ENCODE measurements at regions not wholly inside any gene's neighbourhood (a gene's known extent, or its start where the extent isn't known, plus 50 kb on each side); places are given as distances from the start of the nearest gene placed in this dataset.

GRCh38 chr16:73923951-73924350 is 372.7 kb upstream of the PSMD7 start:
- no peak for TF ChIP-seq POLR2A (IDR thresholded peaks at IDR 0.05)
- TF ChIP-seq EP300 (IDR thresholded peaks at IDR 0.05), result no peak
- 91 to 92% methylated on average over 3 of the region's 3 CpGs for WGBS, 2 donors
- H3K4me3 ChIP-seq, result no peak overlapping the region
- H3K9me3 ChIP-seq, result peaks cover 0 to 23% (median 3%) of the 10 kb centered on the region in 4 donors
- H3K27ac ChIP-seq, result no peak overlapping the region
- no peaks in the 10 kb centered on the region for H3K36me3 ChIP-seq
- DNase-seq (ENCODE audit: low spot score in 2 of 2), result no peak
- no peaks in the 10 kb centered on the region for H3K27me3 ChIP-seq
- H3K4me1 ChIP-seq, result no peaks in the 10 kb centered on the region

DNA sequence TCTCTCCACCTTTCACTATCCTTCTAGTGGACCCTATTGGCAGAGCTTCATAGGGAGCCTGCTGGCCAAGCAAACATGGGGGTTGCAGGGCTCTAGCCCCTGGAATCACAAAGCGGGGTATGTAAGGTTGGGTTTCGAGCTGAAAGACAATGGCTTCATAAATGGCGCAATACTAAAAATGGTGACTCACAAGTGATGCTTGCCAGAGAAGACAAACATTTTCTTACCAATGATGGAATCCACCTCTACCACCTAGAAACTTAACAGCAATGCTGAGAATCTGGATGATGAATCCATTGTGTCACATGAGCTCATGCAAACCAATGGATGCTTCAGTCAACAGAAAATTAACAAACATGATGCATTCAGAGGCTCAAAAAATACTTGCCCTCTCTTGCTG is 375.3 kb upstream of the PSMD7 start:
- H3K9me3 ChIP-seq, result peaks cover 0 to 2% (median 0%) of the 10 kb centered on the region in 4 donors
- no peak for DNase-seq (ENCODE audit: low spot score in 2 of 2)
- no peak overlapping the region for H3K4me3 ChIP-seq
- H3K27me3 ChIP-seq, result no peaks in the 10 kb centered on the region
- H3K36me3 ChIP-seq, result no peaks in the 10 kb centered on the region
- no peak overlapping the region for H3K27ac ChIP-seq
- TF ChIP-seq EP300 (IDR thresholded peaks at IDR 0.05), result no peak
- no peak for TF ChIP-seq CTCF (IDR thresholded peaks at IDR 0.05)
- no peak for TF ChIP-seq POLR2A (IDR thresholded peaks at IDR 0.05)
- 88 to 92% methylated on average over 3 of the region's 3 CpGs for WGBS, 2 donors
- H3K4me1 ChIP-seq, result no peaks in the 10 kb centered on the region

DNA sequence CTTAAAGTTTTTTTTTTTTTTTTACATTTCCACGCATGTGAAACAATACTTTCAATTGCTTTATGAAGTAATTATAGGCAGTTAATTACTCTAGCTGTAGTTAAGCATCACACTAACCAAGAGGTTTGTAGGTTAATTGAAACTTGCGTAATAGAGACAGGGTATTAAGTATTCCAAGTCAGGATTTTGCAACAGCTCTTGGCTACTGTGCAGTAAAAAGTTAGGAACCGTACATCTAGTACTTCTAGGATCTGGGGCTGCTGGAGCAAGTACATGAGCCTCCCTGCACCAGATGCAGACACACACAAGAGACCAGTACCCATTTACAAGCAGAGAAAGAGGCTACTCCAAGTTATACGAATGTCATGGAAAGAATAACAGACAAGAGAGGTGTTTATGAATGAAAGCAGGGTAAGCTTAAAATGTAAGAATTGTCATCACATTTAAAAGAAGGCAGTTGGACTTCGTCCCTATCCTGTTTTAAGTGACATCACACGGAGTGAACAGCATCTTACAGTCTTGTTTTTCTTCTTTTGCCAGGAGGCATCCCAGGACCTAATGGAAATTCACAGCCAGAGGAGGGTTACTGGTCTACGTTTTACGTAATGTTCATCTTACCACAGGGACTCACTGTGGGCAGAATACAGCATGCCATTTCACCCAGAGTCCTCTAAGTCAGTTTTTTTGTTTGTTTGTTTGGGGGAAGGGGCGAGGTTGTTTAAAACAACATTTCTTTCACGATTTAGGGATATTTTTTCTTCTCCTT is 379.6 kb upstream of the PSMD7 start:
- H3K9me3 ChIP-seq, result no peaks in the 10 kb centered on the region
- H3K36me3 ChIP-seq, result no peaks in the 10 kb centered on the region
- 59 to 63% methylated on average over 10 of the region's 10 CpGs for WGBS, 2 donors
- H3K4me3 ChIP-seq, result no peak overlapping the region
- TF ChIP-seq CTCF (IDR thresholded peaks at IDR 0.05) (no peak), EP300 (IDR thresholded peaks at IDR 0.05) (peak in 1 of 2 donors; percentile 39)
- no peak overlapping the region for H3K27ac ChIP-seq
- DNase-seq (ENCODE audit: low spot score in 2 of 2), result peak in 1 of 2 donors; percentile 33
- no peaks in the 10 kb centered on the region for H3K4me1 ChIP-seq
- H3K27me3 ChIP-seq, result peaks cover 0 to 3% of the 10 kb centered on the region in 2 donors

- TF ChIP-seq POLR2A (IDR thresholded peaks at IDR 0.05) (no peak), CTCF (IDR thresholded peaks at IDR 0.05) (no peak), EP300 (IDR thresholded peaks at IDR 0.05) (no peak)
- no peaks in the 10 kb centered on the region for H3K36me3 ChIP-seq
- peaks cover 0 to 3% of the 10 kb centered on the region in 2 donors for H3K27me3 ChIP-seq
- H3K9me3 ChIP-seq, result no peaks in the 10 kb centered on the region
- DNase-seq (ENCODE audit: low spot score in 2 of 2), result no peak
- 67 to 79% methylated on average over 4 of the region's 4 CpGs for WGBS, 2 donors
- no peak overlapping the region for H3K27ac ChIP-seq
- H3K4me3 ChIP-seq, result no peak overlapping the region
- H3K4me1 ChIP-seq, result no peaks in the 10 kb centered on the region
Observed at GRCh38 chr16:73915935-73916334, 380.7 kb upstream of the PSMD7 start.

- H3K4me3 ChIP-seq, result no peak overlapping the region
Observed at GRCh38 chr16:73915140-73915539, 381.5 kb upstream of the PSMD7 start.

More at GRCh38 chr16:73915140-73915539, 381.5 kb upstream of the PSMD7 start:
- Histone ChIP-seq H3K9me3 (no peaks in the 10 kb centered on the region), H3K36me3 (no peaks in the 10 kb centered on the region), H3K4me1 (no peaks in the 10 kb centered on the region), H3K27me3 (peaks cover 0 to 3% of the 10 kb centered on the region in 2 donors), H3K27ac (no peak overlapping the region)
- WGBS, 2 donors, result 42 to 43% methylated on average over 5 of the region's 5 CpGs
- no peak for TF ChIP-seq CTCF (IDR thresholded peaks at IDR 0.05)
- no peak for TF ChIP-seq EP300 (IDR thresholded peaks at IDR 0.05)
- no peak for TF ChIP-seq POLR2A (IDR thresholded peaks at IDR 0.05)
- DNase-seq (ENCODE audit: low spot score in 2 of 2), result no peak

Measured in tibial nerve (tissue), 4 donors.